IPS-20b (cell line): ENCODE measurements at regions not wholly inside any gene's neighbourhood (a gene's known extent, or its start where the extent isn't known, plus 50 kb on each side); places are given as distances from the start of the nearest gene placed in this dataset.
A peak's percentile ranks its signal among the peaks of the same experiment; 100 is the strongest.

Experiments
- H3K27ac ChIP-seq: one replicate; pipeline ENCODE4 v1.5.1; 2013; ENCODE audit warnings: low read length
- H3K27me3 ChIP-seq: 2 replicates; pipeline ENCODE4 v1.6.1; 2013; ENCODE audit warnings: mild to moderate bottlenecking, low read length, inconsistent platforms; ENCODE audit not compliant: insufficient read depth
- H3K36me3 ChIP-seq: 2 replicates; pipeline ENCODE4 v1.6.1; 2013; ENCODE audit warnings: low read depth, mild to moderate bottlenecking, inconsistent platforms, low read length, moderate library complexity; ENCODE audit not compliant: insufficient read depth
- H3K4me1 ChIP-seq: 2 replicates; pipeline ENCODE4 v1.6.1; 2013; ENCODE audit warnings: mild to moderate bottlenecking, control low read depth, inconsistent platforms, low read length, moderate library complexity; ENCODE audit not compliant: insufficient read depth
- H3K4me3 ChIP-seq: 2 replicates; pipeline ENCODE4 v1.5.1; 2013; ENCODE audit warnings: mild to moderate bottlenecking, low read length, inconsistent platforms
- H3K9ac ChIP-seq: 2 replicates; pipeline ENCODE4 v1.6.1; 2013; ENCODE audit warnings: low read depth, mild to moderate bottlenecking, inconsistent platforms, low read length, moderate library complexity
- H3K9me3 ChIP-seq: 2 replicates; pipeline ENCODE4 v1.6.1; 2013; ENCODE audit warnings: mild to moderate bottlenecking, low read depth, low read length, inconsistent platforms; ENCODE audit not compliant: insufficient read depth

- Histone ChIP-seq H3K9me3 (no peaks in the 10 kb centered on the region), H3K9ac (no peak overlapping the region), H3K27me3 (peaks cover 64% of the 10 kb centered on the region), H3K27ac (no peak overlapping the region), H3K4me1 (peaks cover 12% of the 10 kb centered on the region), H3K4me3 (peak overlapping the region; percentile 90), H3K36me3 (no peaks in the 10 kb centered on the region)
Measured at GRCh38 chr18:34978953-34979608, 62.1 kb upstream of the MAPRE2 start.

- Histone ChIP-seq H3K4me1 (peaks cover 5% of the 10 kb centered on the region), H3K36me3 (no peaks in the 10 kb centered on the region), H3K4me3 (no peak overlapping the region), H3K9me3 (no peaks in the 10 kb centered on the region), H3K27ac (no peak overlapping the region), H3K27me3 (peaks cover 40% of the 10 kb centered on the region), H3K9ac (no peak overlapping the region)
Measured at GRCh38 chr18:34981487-34981886, 59.7 kb upstream of the MAPRE2 start.

GRCh38 chr18:34985963-34986362, 55.2 kb upstream of the MAPRE2 start:
- Histone ChIP-seq H3K36me3 (no peaks in the 10 kb centered on the region), H3K9me3 (no peaks in the 10 kb centered on the region), H3K9ac (no peak overlapping the region), H3K4me1 (no peaks in the 10 kb centered on the region), H3K4me3 (no peak overlapping the region), H3K27me3 (no peaks in the 10 kb centered on the region), H3K27ac (no peak overlapping the region)

GRCh38 chr18:34990597-34990996, 50.6 kb upstream of the MAPRE2 start:
- H3K9me3 ChIP-seq, result no peaks in the 10 kb centered on the region
- H3K4me3 ChIP-seq, result no peak overlapping the region
- H3K36me3 ChIP-seq, result no peaks in the 10 kb centered on the region
- no peaks in the 10 kb centered on the region for H3K4me1 ChIP-seq
- H3K27ac ChIP-seq, result no peak overlapping the region
- H3K27me3 ChIP-seq, result no peaks in the 10 kb centered on the region
- H3K9ac ChIP-seq, result no peak overlapping the region

- Histone ChIP-seq H3K27me3 (no peaks in the 10 kb centered on the region), H3K4me1 (no peaks in the 10 kb centered on the region; the same call in 1 of the 2 replicates), H3K27ac (no peak overlapping the region), H3K4me3 (no peak overlapping the region), H3K9ac (no peak overlapping the region), H3K9me3 (no peaks in the 10 kb centered on the region), H3K36me3 (no peaks in the 10 kb centered on the region)
Measured at GRCh38 chr18:34991152-34991551, 50.1 kb upstream of the MAPRE2 start.
